ENCODE measurements at regions not wholly inside any gene's neighbourhood (a gene's known extent, or its start where the extent isn't known, plus 50 kb on each side); places are given as distances from the start of the nearest gene placed in this dataset.

GRCh38 chr2:12243381-12243780 is 473.4 kb upstream of the TRIB2 start:
- TF ChIP-seq, protein P1, sequence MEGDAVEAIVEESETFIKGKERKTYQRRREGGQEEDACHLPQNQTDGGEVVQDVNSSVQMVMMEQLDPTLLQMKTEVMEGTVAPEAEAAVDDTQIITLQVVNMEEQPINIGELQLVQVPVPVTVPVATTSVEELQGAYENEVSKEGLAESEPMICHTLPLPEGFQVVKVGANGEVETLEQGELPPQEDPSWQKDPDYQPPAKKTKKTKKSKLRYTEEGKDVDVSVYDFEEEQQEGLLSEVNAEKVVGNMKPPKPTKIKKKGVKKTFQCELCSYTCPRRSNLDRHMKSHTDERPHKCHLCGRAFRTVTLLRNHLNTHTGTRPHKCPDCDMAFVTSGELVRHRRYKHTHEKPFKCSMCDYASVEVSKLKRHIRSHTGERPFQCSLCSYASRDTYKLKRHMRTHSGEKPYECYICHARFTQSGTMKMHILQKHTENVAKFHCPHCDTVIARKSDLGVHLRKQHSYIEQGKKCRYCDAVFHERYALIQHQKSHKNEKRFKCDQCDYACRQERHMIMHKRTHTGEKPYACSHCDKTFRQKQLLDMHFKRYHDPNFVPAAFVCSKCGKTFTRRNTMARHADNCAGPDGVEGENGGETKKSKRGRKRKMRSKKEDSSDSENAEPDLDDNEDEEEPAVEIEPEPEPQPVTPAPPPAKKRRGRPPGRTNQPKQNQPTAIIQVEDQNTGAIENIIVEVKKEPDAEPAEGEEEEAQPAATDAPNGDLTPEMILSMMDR (IDR thresholded peaks at IDR 0.05; ENCODE audit: low read depth, low read length), result no peak
- H3K27me3 ChIP-seq, result no peaks in the 10 kb centered on the region

GRCh38 chr2:12244070-12244469 is 472.7 kb upstream of the TRIB2 start:
- no peaks in the 10 kb centered on the region for H3K27me3 ChIP-seq
- no peak overlapping the region for H3K4me3 ChIP-seq (ENCODE audit: low read depth, low read length)
- no peaks in the 10 kb centered on the region for H3K36me3 ChIP-seq
- TF ChIP-seq, protein P1 (IDR thresholded peaks at IDR 0.05; ENCODE audit: low read depth, low read length), result no peak
- DNase-seq, result no peak
- no peaks in the 10 kb centered on the region for H3K9me3 ChIP-seq
- H3K4me1 ChIP-seq, result peaks cover 13% of the 10 kb centered on the region

More at GRCh38 chr2:12243381-12243780, 473.4 kb upstream of the TRIB2 start:
- no peaks in the 10 kb centered on the region; the same call in 1 of the 2 replicates for H3K36me3 ChIP-seq
- H3K4me1 ChIP-seq, result peaks cover 11% of the 10 kb centered on the region
- H3K4me3 ChIP-seq (ENCODE audit: low read depth, low read length), result no peak overlapping the region
- DNase-seq, result no peak
- H3K9me3 ChIP-seq, result no peaks in the 10 kb centered on the region

DNA sequence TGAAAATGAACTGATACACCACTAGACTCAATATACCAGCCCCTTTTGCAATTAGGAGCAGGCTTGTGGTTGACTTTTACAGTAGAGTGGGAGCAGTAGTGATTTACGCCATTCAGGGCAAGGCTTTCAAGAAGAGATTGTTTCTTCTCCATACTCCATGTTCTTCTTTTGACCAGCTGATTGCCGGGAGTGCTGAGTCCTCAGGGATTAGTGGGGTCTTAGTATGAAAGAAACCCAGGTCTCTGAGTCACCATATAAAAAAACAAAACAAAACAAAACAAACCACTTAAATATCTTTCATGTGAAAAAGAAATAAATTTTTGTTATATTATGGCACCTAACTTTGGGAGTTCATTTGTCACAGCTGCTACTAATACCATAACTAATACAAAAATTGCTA is 465.6 kb upstream of the TRIB2 start:
- H3K9me3 ChIP-seq, result no peaks in the 10 kb centered on the region
- TF ChIP-seq, protein P1 (IDR thresholded peaks at IDR 0.05; ENCODE audit: low read depth, low read length), result no peak
- H3K36me3 ChIP-seq, result no peaks in the 10 kb centered on the region
- peak overlapping the region; percentile 27 for H3K4me3 ChIP-seq (ENCODE audit: low read depth, low read length)
- H3K4me1 ChIP-seq, result peaks cover 21% of the 10 kb centered on the region
- DNase-seq, result no peak
- H3K27me3 ChIP-seq, result no peaks in the 10 kb centered on the region

GRCh38 chr2:12251749-12252148 is 465.0 kb upstream of the TRIB2 start:
- no peaks in the 10 kb centered on the region for H3K36me3 ChIP-seq
- TF ChIP-seq, protein P1 (IDR thresholded peaks at IDR 0.05; ENCODE audit: low read depth, low read length), result no peak
- peaks cover 18% of the 10 kb centered on the region for H3K4me1 ChIP-seq
- no peak for DNase-seq
- no peaks in the 10 kb centered on the region for H3K9me3 ChIP-seq
- H3K27me3 ChIP-seq, result no peaks in the 10 kb centered on the region
- no peak overlapping the region for H3K4me3 ChIP-seq (ENCODE audit: low read depth, low read length)

DNA sequence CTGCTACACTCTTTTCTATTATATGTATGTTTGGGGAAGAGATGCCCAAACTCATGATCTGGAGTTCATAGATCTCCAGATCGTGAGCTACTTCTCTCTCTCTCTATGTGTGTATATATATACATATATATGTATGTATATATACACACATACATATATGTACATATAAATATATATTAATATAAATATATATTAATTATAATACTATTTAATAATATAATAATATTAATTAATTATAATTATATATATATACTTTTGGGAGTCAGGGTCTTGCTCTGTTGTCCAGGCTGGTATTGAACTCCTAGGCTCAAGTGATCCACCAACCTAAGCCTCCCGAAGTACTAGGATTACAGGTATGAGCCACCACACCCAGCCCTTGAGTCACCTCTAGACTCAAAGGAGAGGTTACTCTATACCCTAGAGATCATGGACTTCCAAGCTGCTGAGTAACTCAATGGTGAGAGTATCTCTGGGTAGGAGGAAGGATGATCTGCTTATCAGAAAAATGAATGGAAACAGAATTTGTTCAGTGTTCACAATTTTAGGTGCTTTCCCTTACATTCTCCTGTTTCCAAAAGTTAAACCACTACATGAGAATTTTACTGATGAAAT is 463.5 kb upstream of the TRIB2 start:
- Histone ChIP-seq H3K9me3 (no peaks in the 10 kb centered on the region), H3K36me3 (no peaks in the 10 kb centered on the region), H3K4me3 (ENCODE audit: low read depth, low read length) (no peak overlapping the region), H3K4me1 (peaks cover 11% of the 10 kb centered on the region), H3K27me3 (no peaks in the 10 kb centered on the region)
- TF ChIP-seq, protein P1 (IDR thresholded peaks at IDR 0.05; ENCODE audit: low read depth, low read length), result no peak
- DNase-seq, result no peak

GRCh38 chr2:12254280-12254860 is 462.4 kb upstream of the TRIB2 start:
- peaks cover 8% of the 10 kb centered on the region; the same call in 1 of the 2 replicates for H3K4me1 ChIP-seq
- no peaks in the 10 kb centered on the region for H3K27me3 ChIP-seq
- H3K4me3 ChIP-seq (ENCODE audit: low read depth, low read length), result no peak overlapping the region
- no peaks in the 10 kb centered on the region for H3K9me3 ChIP-seq
- TF ChIP-seq, protein P1 (IDR thresholded peaks at IDR 0.05; ENCODE audit: low read depth, low read length), result no peak
- DNase-seq, result no peak
- H3K36me3 ChIP-seq, result no peaks in the 10 kb centered on the region

Data from BE2C (cell line).